GM19324 (cell line): ENCODE measurements at regions not wholly inside any gene's neighbourhood (a gene's known extent, or its start where the extent isn't known, plus 50 kb on each side); places are given as distances from the start of the nearest gene placed in this dataset.
"Not testable (repeated sequence)": the region's sequence is repeated elsewhere in the genome, so short reads cannot be mapped to it uniquely, and the experiment has no call there.

ENCODE experiments used
- ATAC-seq: cut with Tn5 transposase; IDR thresholded peaks from one replicate; pipeline ENCODE4 v1.9.1; 2021; ENCODE audit warnings: mild to moderate bottlenecking, moderate library complexity; ENCODE audit not compliant: unreplicated experiment, low FRiP score

DNA sequence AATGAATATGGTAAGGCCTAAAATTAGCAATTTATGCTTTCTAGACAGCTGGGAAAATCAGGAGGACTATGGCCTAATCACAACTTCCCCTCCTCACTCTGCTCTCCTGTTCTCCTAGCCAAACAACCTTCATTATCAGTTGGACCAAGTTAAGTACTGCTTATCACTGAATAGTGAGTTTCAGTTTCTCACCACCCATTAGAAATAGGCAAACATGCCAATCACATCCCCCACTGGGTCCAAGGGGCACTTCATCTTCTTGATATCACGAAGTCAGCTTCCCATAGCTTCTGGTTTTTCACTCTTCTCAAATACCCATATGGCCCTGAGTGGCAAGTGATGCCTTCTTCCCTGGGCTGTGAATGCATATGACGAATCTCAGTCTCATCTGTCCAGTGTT, 689.6 kb downstream of the SLITRK5 start:
- ATAC-seq, result no peak

DNA sequence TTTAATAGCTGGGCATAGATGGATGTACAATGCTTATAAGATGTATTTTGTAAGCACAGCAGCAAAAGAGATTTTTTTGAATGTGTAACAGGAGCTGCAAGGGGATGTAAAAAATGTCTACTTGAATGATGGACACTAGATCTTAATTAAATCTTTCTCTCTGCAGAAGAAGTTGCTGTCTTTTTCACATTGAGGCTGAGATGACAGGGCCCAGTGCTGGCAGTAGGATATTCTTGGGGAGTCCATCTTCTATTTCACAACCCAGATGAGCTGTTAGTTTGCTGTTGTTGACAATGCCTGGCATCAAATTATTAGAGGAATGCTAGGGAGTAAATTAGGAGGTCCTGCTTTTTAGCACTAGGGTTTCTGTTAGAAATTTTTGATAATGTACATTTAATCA, 698.7 kb downstream of the SLITRK5 start:
- ATAC-seq, result no peak

DNA sequence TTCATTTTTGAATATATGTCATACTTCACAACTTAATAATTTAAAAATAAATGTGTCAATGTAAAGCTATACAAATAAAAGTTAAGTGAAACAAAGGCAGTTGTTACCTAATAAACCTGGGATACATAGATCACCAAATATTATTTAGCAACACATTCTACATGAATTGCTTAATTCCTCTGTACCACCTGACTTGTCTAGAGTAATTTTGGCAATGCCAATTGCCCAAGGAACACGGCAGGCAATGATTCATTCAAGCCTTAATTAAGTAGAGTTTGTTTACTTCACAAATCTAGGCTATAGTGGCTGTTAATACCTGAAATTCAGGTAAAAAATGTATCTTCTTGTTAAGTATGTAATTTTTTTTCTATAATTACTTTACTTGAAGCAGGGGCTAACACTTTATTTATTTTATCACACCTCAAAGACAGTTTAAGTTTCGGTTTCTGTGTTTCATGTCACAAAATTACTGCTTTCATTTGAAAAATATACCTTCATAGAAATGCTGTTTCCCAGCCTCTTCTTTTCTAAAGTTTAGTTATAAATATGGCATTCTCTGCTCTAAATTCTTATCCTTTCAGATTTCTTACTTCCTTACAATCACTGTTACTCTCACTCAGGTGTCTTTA, 705.7 kb downstream of the SLITRK5 start:
- no peak for ATAC-seq

DNA sequence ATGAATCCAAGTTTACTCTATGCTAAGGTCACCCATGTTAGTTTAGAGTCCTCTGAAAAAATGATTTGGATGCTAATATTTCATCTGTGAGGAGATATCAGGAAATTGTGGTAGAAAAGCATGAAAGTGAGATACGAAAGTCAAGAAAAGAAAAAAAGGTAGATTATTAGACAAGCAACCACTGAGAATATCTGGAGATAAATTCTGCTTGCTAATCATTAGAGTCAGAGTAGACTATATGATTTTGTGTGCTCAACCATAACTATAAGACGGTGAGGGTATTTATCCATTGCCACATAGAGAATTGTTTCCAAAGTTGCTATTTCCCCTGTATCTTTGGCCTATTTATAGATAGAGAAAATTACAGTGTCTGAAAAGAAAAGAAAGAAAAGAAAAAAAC, 706.7 kb downstream of the SLITRK5 start:
- ATAC-seq, result no peak

DNA sequence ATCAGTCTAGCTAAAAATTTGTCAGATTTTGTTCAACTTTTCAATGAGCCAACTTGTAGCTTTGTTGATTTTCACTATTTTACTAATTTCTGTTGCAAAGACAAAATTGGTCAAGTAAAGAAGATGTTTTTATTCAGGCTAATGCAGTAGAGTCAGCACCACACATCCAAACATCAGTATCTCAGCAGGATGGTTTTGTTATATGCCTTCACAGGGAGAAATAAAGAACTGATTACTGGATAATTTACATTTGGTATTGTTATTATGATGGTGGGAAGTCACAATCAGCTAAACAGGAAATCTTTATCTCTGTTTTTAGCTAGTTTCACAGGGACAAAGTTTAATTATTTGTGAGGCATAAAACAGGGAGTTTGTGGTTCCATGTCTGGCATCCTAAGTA, 713.4 kb downstream of the SLITRK5 start:
- no peak for ATAC-seq

DNA sequence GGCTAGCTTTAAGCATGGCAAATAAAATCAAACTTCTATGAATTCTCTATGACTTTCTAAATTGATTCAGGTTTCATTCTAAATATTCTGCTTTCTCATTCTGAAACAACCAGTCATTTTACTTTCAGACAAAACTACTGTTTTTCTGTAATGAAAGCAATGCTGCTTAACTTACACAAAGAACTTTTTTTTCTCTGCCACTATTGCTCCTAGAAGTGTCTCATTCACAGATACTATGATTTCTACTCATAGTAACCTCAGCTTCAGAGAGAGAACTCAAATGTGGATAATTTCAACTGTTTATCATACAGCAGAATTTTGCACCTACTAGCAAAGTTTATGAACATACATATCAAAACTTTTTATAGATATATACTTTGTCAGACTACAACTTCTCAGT, 724.6 kb downstream of the SLITRK5 start:
- ATAC-seq, result no peak

DNA sequence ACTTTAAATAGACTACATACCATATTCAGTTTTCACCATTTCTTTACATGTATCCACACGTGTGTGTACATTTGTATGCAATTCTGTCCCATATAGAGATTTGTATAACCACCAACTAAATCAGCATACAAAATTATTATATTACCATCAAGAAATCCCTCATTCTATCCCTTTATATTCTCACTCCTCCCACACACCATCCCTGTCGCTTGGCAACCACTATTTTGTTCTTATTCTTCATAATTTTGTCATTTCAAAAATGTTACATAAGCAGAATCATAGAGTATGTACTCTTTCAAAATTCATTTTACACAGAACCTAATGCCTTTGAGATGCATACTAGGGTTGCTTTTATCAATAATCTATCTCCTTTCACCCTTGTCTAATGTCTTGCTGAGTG, 740.5 kb downstream of the SLITRK5 start:
- no peak for ATAC-seq

DNA sequence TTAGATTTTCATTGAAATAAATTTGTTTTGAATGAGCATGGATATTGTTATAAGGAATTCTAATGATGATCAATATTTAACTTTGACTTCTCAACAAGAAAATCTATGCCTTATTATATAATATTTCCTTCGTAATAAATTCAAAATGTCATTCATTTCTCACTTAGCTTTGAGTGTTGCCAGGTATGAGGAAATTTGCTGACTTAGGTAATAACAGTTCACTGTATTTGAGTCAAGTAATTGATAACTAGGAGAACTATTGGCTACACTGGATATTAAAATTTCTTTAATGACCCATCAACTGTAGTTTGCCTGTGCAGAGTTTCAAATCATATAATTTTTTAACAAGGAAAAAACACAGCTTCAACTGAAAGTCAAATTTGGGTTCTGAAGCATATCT, 746.6 kb downstream of the SLITRK5 start:
- no peak for ATAC-seq

DNA sequence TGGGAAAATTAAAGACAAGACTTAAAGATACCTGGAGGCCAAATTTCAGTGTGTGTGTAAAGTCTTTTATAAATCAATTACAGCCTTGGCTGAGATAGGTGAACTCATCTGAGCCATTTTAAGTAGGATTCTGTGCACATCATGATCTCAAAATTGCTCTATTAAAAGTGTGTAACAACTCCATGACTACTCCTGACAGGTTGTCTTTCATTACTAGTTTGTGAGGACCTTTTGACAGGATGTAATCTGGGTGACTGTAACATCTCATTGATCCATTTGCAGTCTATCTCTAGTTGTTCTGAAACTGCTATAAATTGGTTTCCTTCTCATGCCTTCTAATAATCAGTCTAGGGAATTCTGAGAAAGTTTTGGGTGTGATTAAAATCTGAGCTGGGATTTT, 753.3 kb downstream of the SLITRK5 start:
- no peak for ATAC-seq

DNA sequence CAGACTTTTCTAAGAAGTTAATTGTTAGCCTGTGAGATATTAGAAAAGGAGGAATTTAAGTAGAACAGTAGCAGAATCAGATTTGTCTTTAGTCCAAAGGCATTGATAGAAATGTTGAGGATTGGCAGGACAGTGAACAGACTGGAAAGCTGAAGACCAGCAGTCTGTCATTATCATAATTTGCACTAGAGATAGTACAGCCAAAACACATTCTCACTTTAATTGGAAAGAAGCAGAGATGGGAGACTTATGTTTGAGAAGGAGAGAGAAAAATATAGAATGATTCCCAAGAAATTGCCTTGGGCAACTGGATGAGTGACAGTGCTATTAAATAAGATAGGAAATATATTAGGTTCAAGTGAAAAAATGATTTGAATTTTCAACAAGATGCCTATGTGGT, 755.5 kb downstream of the SLITRK5 start:
- ATAC-seq, result no peak

DNA sequence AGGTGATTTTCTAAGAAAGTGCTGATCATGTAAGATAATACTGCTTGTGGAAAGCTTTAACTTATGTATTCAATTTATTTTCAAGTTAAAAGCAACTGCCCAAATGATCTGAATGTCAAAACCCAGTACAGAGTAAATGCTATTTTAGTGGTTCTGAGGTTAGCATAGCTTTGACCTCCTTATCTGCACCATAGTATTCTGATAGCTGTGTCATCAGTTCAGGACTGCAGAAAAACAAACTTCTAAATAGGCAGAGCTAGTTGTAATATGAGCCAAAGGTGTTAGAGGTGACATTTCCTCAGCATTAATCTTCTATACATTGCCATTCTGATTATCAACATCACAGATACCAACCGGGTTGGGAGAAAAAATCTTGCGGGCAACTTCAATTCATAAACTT, 758.7 kb downstream of the SLITRK5 start:
- no peak for ATAC-seq

DNA sequence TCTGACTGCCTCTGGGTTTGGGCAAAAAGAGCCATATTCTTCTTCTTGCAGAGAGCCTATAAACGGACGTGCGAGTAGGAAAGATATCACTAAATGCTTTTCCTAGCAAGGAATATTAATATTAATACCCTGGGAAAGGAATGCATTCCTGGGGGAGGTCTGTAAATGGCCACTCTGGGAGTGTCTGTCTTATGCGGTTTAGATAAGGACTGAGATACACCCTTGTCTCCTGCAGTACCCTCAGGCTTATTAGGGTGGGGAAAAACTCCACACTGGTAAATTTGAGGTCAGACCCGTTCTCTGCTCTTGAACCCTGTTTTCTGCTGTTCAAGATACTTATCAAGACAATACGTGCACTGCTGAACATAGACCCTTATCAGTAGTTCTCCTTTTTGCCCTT, 763.8 kb downstream of the SLITRK5 start:
- ATAC-seq, result no peak

DNA sequence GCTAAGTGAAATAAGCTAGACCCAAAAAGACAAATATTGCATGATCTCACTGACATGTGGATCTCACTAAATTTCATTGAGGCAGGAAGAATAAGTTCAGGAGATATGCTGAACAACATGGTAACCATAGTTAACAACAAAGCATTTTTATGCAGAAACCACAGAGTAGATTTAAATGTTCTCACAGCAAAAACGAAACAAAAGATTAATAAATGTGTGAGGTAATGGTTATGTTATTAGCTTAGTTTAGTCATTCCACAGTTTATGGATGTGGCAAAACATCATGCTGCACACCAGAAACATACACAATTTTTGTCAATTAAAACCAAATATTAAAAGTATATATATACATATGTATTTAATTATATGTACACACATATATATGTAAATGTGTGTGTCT, 765.8 kb downstream of the SLITRK5 start:
- ATAC-seq, result no peak

DNA sequence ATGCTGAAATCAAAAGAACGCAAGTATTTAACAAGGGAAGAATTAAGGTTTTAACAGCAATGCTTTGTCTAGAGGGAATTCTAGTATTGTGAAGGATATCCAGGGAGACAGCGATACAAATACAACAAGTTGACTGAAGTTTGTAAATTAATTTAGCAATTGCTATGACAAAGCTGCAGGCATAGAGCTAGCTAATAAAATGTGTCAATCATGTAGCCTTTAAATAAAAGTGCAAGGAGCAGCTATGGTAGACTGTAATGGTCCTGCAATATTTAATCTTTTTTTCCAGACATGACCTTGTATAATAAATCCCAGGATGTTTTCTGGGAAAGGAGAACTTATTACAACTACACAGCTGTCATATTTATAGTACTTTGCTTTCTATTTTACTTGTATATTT, 779.3 kb downstream of the SLITRK5 start:
- ATAC-seq, result no peak

DNA sequence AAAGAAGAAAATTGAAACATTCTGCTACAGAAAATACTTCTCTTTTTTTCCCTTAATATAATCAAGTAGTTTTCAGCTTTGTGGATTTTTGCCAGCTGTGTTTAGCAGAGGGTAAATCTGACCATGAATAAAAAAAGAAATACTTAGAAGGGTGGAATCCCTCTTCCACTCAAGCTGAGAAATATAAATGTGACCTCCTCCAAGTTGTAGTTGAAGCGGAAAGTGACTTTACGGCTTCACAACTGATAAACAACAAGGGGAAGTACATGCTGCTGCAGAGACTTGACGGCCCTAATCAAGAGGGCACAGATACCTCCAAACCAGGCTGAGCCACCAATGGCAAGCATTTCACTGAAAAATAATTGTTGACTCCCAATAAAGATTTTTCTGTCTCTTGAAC, 785.0 kb downstream of the SLITRK5 start:
- ATAC-seq, result no peak

DNA sequence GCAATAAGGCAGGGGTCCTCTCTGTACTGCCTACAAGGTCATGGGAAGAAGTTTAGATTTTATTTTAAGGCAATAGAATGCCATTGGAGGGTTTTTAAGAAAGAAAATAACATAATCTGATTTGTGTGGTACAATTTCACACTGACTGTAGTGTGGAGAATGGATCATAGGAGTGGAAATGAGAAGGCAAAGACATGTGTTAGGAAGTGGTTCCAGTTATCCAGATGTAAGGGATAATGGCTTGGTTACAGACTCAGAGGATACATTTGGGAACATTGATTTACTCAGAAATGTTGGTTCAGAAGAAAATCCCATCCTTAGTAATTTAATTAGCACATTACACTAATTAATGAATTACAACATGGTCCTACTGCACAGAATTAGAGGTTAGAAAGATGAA, 788.2 kb downstream of the SLITRK5 start:
- no peak for ATAC-seq

DNA sequence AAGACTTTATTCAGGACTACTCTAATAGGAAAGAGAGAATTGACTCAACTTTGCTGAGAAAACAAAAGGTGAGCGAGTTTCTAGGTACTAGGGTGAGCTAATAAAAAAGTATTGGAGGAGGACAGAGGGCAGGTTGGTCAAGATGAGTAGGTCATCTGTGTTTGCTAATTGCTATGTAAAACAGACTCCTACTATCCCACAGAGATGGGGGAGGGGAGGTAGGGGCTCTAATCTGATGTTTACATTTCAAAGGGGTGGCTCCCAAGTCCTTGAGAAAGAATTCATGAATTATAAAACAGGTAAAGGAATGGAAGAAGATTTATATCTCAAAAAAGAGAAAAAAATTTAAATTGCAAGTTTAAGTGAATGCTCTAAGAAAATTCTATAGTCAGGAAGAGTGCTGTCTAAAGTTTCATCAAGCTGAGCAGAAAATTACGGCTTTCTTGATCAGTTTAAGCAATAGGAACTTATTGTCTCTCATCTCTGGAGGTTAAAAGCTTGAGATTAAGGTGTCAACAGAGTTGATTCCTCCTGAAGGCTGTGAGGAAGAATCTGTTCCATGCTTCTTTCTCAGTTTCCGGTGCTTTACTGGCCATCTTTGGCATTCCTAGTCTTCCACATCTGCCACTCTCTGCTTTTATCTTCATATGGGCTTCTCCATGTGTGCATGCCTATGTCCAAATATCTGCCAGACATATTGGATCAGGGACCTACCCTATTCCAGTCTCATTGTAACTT, 790.3 kb downstream of the SLITRK5 start:
- no peak for ATAC-seq

DNA sequence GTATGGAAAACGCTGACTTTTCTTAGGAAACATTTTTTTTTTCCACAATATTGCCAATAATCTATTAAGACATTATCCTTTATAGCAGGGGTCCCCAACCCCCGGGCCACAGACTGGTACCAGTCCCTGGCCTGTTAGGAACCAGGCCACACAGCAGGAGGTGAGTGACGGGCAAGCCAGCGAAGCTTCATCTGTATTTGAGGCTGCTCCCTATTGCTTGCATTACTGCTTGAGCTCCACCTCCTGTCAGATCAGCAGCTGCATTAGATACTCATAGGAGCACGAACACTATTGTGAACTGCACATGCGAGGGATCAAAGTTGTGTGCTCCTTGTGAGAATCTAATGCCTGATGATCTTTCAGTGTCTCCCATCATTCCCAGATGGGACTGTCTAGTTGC, 793.7 kb downstream of the SLITRK5 start:
- ATAC-seq, result no peak

DNA sequence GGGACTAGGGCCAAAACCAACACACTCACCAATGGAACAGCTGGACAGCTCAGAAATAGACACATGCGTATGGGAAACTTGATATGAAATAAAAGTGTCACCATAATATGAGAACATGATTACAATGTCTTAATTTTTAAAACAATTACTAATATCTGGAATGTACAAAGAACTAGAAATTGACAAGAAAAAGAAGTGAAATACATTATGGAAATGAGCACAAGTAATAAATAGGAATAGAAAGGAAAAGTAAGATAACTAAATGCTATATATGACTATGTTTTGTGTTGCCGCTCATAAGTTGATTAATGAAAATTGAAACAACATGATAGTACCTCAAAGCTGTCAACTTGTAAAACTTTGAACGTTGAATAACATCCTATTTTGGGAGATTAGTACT, 801.1 kb downstream of the SLITRK5 start:
- ATAC-seq, result no peak

DNA sequence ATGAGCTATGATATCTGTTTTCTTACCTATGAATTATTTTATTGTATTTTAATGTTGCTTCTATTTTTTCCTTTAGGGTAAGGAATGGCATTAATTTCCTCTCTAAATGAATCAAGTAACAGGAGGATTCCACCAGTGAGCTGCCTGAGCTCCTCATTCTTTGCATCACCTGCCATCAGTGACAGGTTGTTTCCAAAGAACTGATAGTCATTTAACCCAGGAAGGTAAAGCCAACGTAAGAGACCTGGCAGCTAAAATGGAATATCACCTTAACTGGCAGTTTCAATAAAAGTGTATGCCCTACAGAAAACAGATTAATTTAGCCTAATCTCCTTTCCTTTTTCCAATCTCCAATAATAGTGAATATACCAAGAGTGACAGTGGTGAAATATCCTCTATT, 812.0 kb downstream of the SLITRK5 start:
- no peak for ATAC-seq

DNA sequence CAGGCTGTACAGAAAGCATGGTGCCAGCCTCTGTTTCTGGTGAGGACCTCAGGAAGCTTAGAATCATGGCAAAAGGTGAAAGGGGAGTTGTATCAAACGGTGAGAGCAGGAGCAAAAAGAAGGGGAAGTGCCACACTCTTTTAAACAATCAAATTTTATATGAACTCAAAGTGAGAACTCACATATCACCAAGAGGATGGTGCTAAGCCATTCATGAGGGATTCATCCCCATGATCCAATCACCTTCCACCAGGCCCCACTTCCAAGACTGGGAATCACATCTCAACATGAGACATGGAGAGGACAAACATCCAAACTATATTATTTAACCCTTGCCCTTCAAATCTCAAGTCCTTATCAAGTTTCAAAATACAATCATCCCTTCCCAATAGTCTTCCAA, 836.7 kb downstream of the SLITRK5 start:
- ATAC-seq, result no peak

DNA sequence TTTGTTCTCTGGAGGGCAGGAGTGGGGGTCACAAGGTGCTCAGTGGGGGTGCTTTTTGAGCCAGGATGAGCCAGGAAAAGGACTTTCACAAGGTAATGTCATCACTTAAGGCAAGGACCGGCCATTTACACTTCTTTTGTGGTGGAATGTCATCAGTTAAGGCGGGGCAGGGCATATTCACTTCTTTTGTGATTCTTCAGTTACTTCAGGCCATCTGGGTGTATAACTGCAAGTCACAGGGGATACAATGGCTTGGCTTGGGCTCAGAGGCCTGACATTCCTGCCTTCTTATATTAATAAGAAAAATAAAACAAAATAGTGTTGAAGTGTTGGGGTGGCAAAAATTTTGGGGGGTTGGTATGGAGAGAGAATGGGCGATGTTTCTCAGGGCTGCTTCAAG, 841.8 kb downstream of the SLITRK5 start:
- not testable (repeated sequence) for ATAC-seq
